ENCODE measurements at regions not wholly inside any gene's neighbourhood (a gene's known extent, or its start where the extent isn't known, plus 50 kb on each side); places are given as distances from the start of the nearest gene placed in this dataset.

GRCh38 chr7:153398370-153398769 lies 638.8 kb downstream of the ACTR3B start:
- Histone ChIP-seq H3K4me1 (ENCODE audit: insufficient read depth, low read length) (no peaks in the 10 kb centered on the region), H3K27me3 (ENCODE audit: insufficient read depth, low read length, poor library complexity, severe bottlenecking) (no peaks in the 10 kb centered on the region), H3K27ac (ENCODE audit: low read depth, low read length) (no peak overlapping the region), H3K9me3 (ENCODE audit: low read length) (no peaks in the 10 kb centered on the region), H3K36me3 (ENCODE audit: insufficient read depth, low read length) (no peaks in the 10 kb centered on the region), H3K4me3 (ENCODE audit: low read length) (no peak overlapping the region)
- no peak for DNase-seq
- ChIA-PET POLR2A (no interaction called here), CTCF (no interaction called here)
- Mint-ChIP-seq H3K4me3 (no peak overlapping the region), H3K9me3 (peaks cover 0 to 11% (median 3%) of the 10 kb centered on the region in 5 donors), H3K4me1 (no peaks in the 10 kb centered on the region), H3K36me3 (no peaks in the 10 kb centered on the region), H3K27ac (no peak overlapping the region), H3K27me3 (peaks cover 0 to 1% of the 10 kb centered on the region in 2 donors)

GRCh38 chr7:153398789-153399553 lies 639.4 kb downstream of the ACTR3B start:
- no peak overlapping the region for H3K4me3 Mint-ChIP-seq
- H3K36me3 Mint-ChIP-seq: no peaks in the 10 kb centered on the region
- Histone ChIP-seq H3K9me3 (ENCODE audit: low read length) (no peaks in the 10 kb centered on the region), H3K27ac (ENCODE audit: low read depth, low read length) (no peak overlapping the region), H3K4me1 (ENCODE audit: insufficient read depth, low read length) (no peaks in the 10 kb centered on the region), H3K27me3 (ENCODE audit: insufficient read depth, low read length, poor library complexity, severe bottlenecking) (no peaks in the 10 kb centered on the region), H3K4me3 (ENCODE audit: low read length) (no peak overlapping the region), H3K36me3 (ENCODE audit: insufficient read depth, low read length) (no peaks in the 10 kb centered on the region)
- ChIA-PET POLR2A (no interaction called here), CTCF (no interaction called here)
- H3K27me3 Mint-ChIP-seq: no peaks in the 10 kb centered on the region
- no peak overlapping the region for H3K27ac Mint-ChIP-seq
- no peak for DNase-seq
- H3K9me3 Mint-ChIP-seq: peaks cover 0 to 9% (median 2%) of the 10 kb centered on the region in 5 donors
- no peaks in the 10 kb centered on the region for H3K4me1 Mint-ChIP-seq

- Histone ChIP-seq H3K27me3 (ENCODE audit: insufficient read depth, low read length, poor library complexity, severe bottlenecking) (no peaks in the 10 kb centered on the region), H3K36me3 (ENCODE audit: insufficient read depth, low read length) (no peaks in the 10 kb centered on the region), H3K9me3 (ENCODE audit: low read length) (no peaks in the 10 kb centered on the region), H3K4me3 (ENCODE audit: low read length) (no peak overlapping the region), H3K27ac (ENCODE audit: low read depth, low read length) (no peak overlapping the region), H3K4me1 (ENCODE audit: insufficient read depth, low read length) (no peaks in the 10 kb centered on the region)
- peaks cover 0 to 8% (median 2%) of the 10 kb centered on the region in 5 donors for H3K9me3 Mint-ChIP-seq
- H3K27ac Mint-ChIP-seq: no peak overlapping the region
- H3K4me3 Mint-ChIP-seq: no peak overlapping the region
- H3K36me3 Mint-ChIP-seq: no peaks in the 10 kb centered on the region
- POLR2A ChIA-PET: no interaction called here
- CTCF ChIA-PET: no interaction called here
- DNase-seq: no peak
- H3K4me1 Mint-ChIP-seq: no peaks in the 10 kb centered on the region
- no peaks in the 10 kb centered on the region for H3K27me3 Mint-ChIP-seq
These were observed 640.0 kb downstream of the ACTR3B start for GRCh38 chr7:153399554-153399940.

GRCh38 chr7:153400735-153401593 lies 641.4 kb downstream of the ACTR3B start:
- H3K9me3 Mint-ChIP-seq: peaks cover 0 to 8% (median 2%) of the 10 kb centered on the region in 5 donors
- H3K27me3 Mint-ChIP-seq: no peaks in the 10 kb centered on the region
- no peak overlapping the region for H3K4me3 Mint-ChIP-seq
- DNase-seq: no peak
- H3K9me3 ChIP-seq (ENCODE audit: low read length): no peaks in the 10 kb centered on the region
- no peak overlapping the region for H3K27ac Mint-ChIP-seq
- no peaks in the 10 kb centered on the region for H3K4me1 ChIP-seq (ENCODE audit: insufficient read depth, low read length)
- H3K27ac ChIP-seq (ENCODE audit: low read depth, low read length): no peak overlapping the region
- no peaks in the 10 kb centered on the region for H3K36me3 ChIP-seq (ENCODE audit: insufficient read depth, low read length)
- H3K27me3 ChIP-seq (ENCODE audit: insufficient read depth, low read length, poor library complexity, severe bottlenecking): no peaks in the 10 kb centered on the region
- ChIA-PET CTCF (interaction anchor here (0.8 kb wide), 1 partner anchor 10 kb away, joined by 3 read pairs; no protein-coding TSS in a partner anchor), POLR2A (no interaction called here)
- no peaks in the 10 kb centered on the region for H3K4me1 Mint-ChIP-seq
- no peaks in the 10 kb centered on the region for H3K36me3 Mint-ChIP-seq
- H3K4me3 ChIP-seq (ENCODE audit: low read length): no peak overlapping the region

- H3K9me3 ChIP-seq (ENCODE audit: low read length): no peaks in the 10 kb centered on the region
- H3K4me1 ChIP-seq (ENCODE audit: insufficient read depth, low read length): no peaks in the 10 kb centered on the region
- H3K4me3 Mint-ChIP-seq: no peak overlapping the region
- DNase-seq: no peak
- H3K36me3 ChIP-seq (ENCODE audit: insufficient read depth, low read length): no peaks in the 10 kb centered on the region
- H3K9me3 Mint-ChIP-seq: peaks cover 0 to 8% (median 2%) of the 10 kb centered on the region in 5 donors
- H3K27ac ChIP-seq (ENCODE audit: low read depth, low read length): no peak overlapping the region
- H3K4me3 ChIP-seq (ENCODE audit: low read length): no peak overlapping the region
- ChIA-PET POLR2A (no interaction called here), CTCF (no interaction called here)
- no peaks in the 10 kb centered on the region for H3K27me3 ChIP-seq (ENCODE audit: insufficient read depth, low read length, poor library complexity, severe bottlenecking)
- H3K27me3 Mint-ChIP-seq: no peaks in the 10 kb centered on the region
- no peaks in the 10 kb centered on the region for H3K36me3 Mint-ChIP-seq
- H3K27ac Mint-ChIP-seq: no peak overlapping the region
- no peaks in the 10 kb centered on the region for H3K4me1 Mint-ChIP-seq
These were observed 642.5 kb downstream of the ACTR3B start for GRCh38 chr7:153401795-153402720.

- no peaks in the 10 kb centered on the region for H3K36me3 ChIP-seq (ENCODE audit: insufficient read depth, low read length)
- no peaks in the 10 kb centered on the region for H3K27me3 ChIP-seq (ENCODE audit: insufficient read depth, low read length, poor library complexity, severe bottlenecking)
- Mint-ChIP-seq H3K36me3 (no peaks in the 10 kb centered on the region), H3K9me3 (peaks cover 0 to 8% (median 2%) of the 10 kb centered on the region in 5 donors), H3K27me3 (no peaks in the 10 kb centered on the region), H3K4me3 (no peak overlapping the region), H3K27ac (no peak overlapping the region), H3K4me1 (no peaks in the 10 kb centered on the region)
- DNase-seq: no peak
- H3K27ac ChIP-seq (ENCODE audit: low read depth, low read length): no peak overlapping the region
- ChIA-PET CTCF (no interaction called here), POLR2A (no interaction called here)
- H3K9me3 ChIP-seq (ENCODE audit: low read length): no peaks in the 10 kb centered on the region
- no peak overlapping the region for H3K4me3 ChIP-seq (ENCODE audit: low read length)
- H3K4me1 ChIP-seq (ENCODE audit: insufficient read depth, low read length): no peaks in the 10 kb centered on the region
These were observed 643.4 kb downstream of the ACTR3B start for GRCh38 chr7:153402721-153403541.

- Histone ChIP-seq H3K9me3 (ENCODE audit: low read length) (no peaks in the 10 kb centered on the region), H3K4me1 (ENCODE audit: insufficient read depth, low read length) (no peaks in the 10 kb centered on the region), H3K27ac (ENCODE audit: low read depth, low read length) (no peak overlapping the region), H3K36me3 (ENCODE audit: insufficient read depth, low read length) (no peaks in the 10 kb centered on the region), H3K27me3 (ENCODE audit: insufficient read depth, low read length, poor library complexity, severe bottlenecking) (no peaks in the 10 kb centered on the region), H3K4me3 (ENCODE audit: low read length) (no peak overlapping the region)
- Mint-ChIP-seq H3K9me3 (peaks cover 0 to 8% (median 2%) of the 10 kb centered on the region in 5 donors), H3K27ac (no peak overlapping the region), H3K36me3 (no peaks in the 10 kb centered on the region), H3K27me3 (no peaks in the 10 kb centered on the region), H3K4me1 (no peaks in the 10 kb centered on the region), H3K4me3 (no peak overlapping the region)
- no peak for DNase-seq
- ChIA-PET POLR2A (no interaction called here), CTCF (no interaction called here)
These were observed 644.6 kb downstream of the ACTR3B start for GRCh38 chr7:153404124-153404523.
